ENCODE measurements at regions not wholly inside any gene's neighbourhood (a gene's known extent, or its start where the extent isn't known, plus 50 kb on each side); places are given as distances from the start of the nearest gene placed in this dataset.

DNA sequence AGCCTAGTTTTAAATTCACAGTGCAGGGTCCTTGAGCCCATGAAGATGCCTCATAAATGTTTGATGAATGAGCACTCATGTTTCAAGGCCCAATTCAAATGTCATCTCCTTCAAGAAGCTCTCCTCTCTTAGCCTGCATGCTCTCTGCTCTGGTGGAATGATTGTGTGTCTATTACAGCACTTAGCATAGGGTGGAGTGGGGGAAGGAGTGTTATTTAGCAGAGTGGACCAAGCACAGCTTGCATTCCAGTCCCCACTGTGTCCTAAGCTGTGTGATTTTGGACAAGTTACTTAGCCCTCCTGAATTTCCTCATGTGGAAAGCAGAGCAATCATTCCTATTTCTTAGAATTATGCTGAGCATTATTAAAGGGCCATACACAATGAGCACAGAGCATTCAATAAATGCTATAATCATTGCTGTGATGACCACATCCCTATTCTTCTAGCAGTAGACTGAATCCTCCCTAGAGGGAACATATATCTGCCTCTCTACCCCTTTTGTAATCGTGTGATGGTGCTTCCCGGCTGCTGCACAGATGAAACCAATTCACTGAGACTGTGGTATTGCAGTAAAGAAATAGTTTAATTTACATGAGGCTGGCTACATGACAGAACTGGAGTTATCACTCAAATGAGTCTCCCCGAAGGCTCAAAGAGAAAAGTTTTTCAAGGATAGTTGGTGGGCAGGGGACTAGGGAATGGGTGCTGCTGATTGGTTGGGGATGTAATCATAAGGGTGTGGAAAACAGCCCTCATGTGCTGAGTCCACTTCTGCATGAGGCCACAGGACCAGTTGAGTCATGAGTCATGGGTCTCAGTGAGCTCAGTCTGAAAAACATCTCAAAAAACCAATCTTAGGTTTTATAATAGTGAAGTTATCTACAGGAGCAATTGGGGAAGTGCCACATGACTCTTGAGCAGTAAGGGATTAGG, 173.4 kb upstream of the NDUFV2 start:
- DNase-seq = no peak
- CTCF ChIA-PET = no interaction called here
- no TSS peak for BruUV-seq (replicated peaks)

DNA sequence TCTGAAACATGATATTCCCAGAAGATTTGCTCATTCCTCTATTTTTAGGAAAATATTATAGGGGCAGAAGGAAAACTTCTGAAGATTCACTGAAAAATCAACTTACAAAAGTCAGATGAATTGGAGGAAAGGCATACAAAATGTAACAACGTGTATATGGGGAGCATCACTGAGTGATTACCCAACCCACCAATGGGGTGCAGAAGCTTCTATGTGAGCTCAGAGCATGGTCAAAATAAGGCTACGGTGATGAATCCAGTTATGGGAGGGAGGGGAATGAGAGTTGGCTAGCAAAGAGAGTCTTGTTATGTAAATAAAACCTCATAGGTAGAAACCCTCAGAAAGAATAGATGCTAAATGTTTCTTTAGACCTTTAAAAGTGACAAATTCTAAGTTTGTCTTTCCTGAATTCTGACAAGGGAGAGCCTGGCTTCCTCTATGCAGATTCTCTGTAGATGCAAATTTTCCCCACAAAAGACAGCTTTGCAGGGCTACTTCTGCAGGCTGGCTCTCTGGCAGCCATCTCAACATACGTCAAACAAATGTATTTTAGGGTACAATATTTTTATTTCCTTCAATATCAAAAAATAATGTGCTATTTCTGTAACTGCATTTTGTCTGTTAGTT, 171.4 kb upstream of the NDUFV2 start:
- H3K27ac ChIP-seq (ENCODE audit: low read length) = no peak overlapping the region
- H3K27me3 ChIP-seq (ENCODE audit: low read length) = no peaks in the 10 kb centered on the region
- no peaks in the 10 kb centered on the region for H4K20me1 ChIP-seq (ENCODE audit: low read length)
- DNase-seq (no peak), ATAC-seq (no peak)
- H3F3A ChIP-seq (ENCODE audit: low read length, unreplicated experiment) = no peaks in the 10 kb centered on the region
- no peak overlapping the region for H2AFZ ChIP-seq (ENCODE audit: low read length)
- no peak for TF ChIP-seq EZH2 (IDR thresholded peaks at IDR 0.05; ENCODE audit: low read length, unreplicated experiment)
- TF ChIP-seq EZH2phosphoT487 (IDR thresholded peaks at IDR 0.05; ENCODE audit: borderline replicate concordance, low read length) = no peak
- TF ChIP-seq, protein P1, sequence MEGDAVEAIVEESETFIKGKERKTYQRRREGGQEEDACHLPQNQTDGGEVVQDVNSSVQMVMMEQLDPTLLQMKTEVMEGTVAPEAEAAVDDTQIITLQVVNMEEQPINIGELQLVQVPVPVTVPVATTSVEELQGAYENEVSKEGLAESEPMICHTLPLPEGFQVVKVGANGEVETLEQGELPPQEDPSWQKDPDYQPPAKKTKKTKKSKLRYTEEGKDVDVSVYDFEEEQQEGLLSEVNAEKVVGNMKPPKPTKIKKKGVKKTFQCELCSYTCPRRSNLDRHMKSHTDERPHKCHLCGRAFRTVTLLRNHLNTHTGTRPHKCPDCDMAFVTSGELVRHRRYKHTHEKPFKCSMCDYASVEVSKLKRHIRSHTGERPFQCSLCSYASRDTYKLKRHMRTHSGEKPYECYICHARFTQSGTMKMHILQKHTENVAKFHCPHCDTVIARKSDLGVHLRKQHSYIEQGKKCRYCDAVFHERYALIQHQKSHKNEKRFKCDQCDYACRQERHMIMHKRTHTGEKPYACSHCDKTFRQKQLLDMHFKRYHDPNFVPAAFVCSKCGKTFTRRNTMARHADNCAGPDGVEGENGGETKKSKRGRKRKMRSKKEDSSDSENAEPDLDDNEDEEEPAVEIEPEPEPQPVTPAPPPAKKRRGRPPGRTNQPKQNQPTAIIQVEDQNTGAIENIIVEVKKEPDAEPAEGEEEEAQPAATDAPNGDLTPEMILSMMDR (conservative IDR thresholded peaks at IDR 0.05; ENCODE audit: low read depth, low read length) = no peak
- peaks cover 23% of the 10 kb centered on the region for H3K9me3 ChIP-seq (ENCODE audit: low read length)
- H3K4me3 ChIP-seq (ENCODE audit: low read length) = no peak overlapping the region
- H3K36me3 ChIP-seq (ENCODE audit: low read depth, low read length) = no peaks in the 10 kb centered on the region
- H3K9me2 ChIP-seq (replicated peaks; ENCODE audit: low read length) = no peaks in the 10 kb centered on the region
- POLR2A ChIA-PET (ENCODE audit: unreplicated experiment) = no interaction called here
- BruUV-seq (replicated peaks) = no TSS peak
- CTCF ChIA-PET = no interaction called here
- H3K4me1 ChIP-seq (ENCODE audit: insufficient read depth, low read length) = peaks cover 5% of the 10 kb centered on the region; the same call in 1 of the 2 replicates
- no peak overlapping the region for H3K9ac ChIP-seq (ENCODE audit: low read length)
- H3K79me2 ChIP-seq (ENCODE audit: low read length) = no peaks in the 10 kb centered on the region
- intact Hi-C loops (cut with micrococcal nuclease) = no loop called here
- no peak overlapping the region for H3K4me2 ChIP-seq (ENCODE audit: low read length)

More for the DNA sequence above, 173.4 kb upstream of the NDUFV2 start:
- no peak for TF ChIP-seq EZH2 (IDR thresholded peaks at IDR 0.05; ENCODE audit: low read length, unreplicated experiment)
- TF ChIP-seq, protein P1 (conservative IDR thresholded peaks at IDR 0.05; ENCODE audit: low read depth, low read length) = no peak
- TF ChIP-seq EZH2phosphoT487 (IDR thresholded peaks at IDR 0.05; ENCODE audit: borderline replicate concordance, low read length) = no peak
- H3K9me3 ChIP-seq (ENCODE audit: low read length) = peaks cover 25% of the 10 kb centered on the region
- H3K4me2 ChIP-seq (ENCODE audit: low read length) = no peak overlapping the region
- H3K4me1 ChIP-seq (ENCODE audit: insufficient read depth, low read length) = peaks cover 5% of the 10 kb centered on the region; the same call in 1 of the 2 replicates
- intact Hi-C loops (cut with micrococcal nuclease) = no loop called here
- H3K36me3 ChIP-seq (ENCODE audit: low read depth, low read length) = no peaks in the 10 kb centered on the region
- H3K79me2 ChIP-seq (ENCODE audit: low read length) = no peaks in the 10 kb centered on the region
- POLR2A ChIA-PET (ENCODE audit: unreplicated experiment) = no interaction called here
- no peaks in the 10 kb centered on the region for H3K27me3 ChIP-seq (ENCODE audit: low read length)
- H2AFZ ChIP-seq (ENCODE audit: low read length) = no peak overlapping the region
- no peak overlapping the region for H3K9ac ChIP-seq (ENCODE audit: low read length)
- no peaks in the 10 kb centered on the region for H3K9me2 ChIP-seq (replicated peaks; ENCODE audit: low read length)
- no peaks in the 10 kb centered on the region for H3F3A ChIP-seq (ENCODE audit: low read length, unreplicated experiment)
- no peak overlapping the region for H3K4me3 ChIP-seq (ENCODE audit: low read length)
- H3K27ac ChIP-seq (ENCODE audit: low read length) = no peak overlapping the region
- no peak for ATAC-seq
- no peaks in the 10 kb centered on the region for H4K20me1 ChIP-seq (ENCODE audit: low read length)

Data from PC-3 (cell line).